ENCODE measurements at regions not wholly inside any gene's neighbourhood (a gene's known extent, or its start where the extent isn't known, plus 50 kb on each side); places are given as distances from the start of the nearest gene placed in this dataset.

DNA sequence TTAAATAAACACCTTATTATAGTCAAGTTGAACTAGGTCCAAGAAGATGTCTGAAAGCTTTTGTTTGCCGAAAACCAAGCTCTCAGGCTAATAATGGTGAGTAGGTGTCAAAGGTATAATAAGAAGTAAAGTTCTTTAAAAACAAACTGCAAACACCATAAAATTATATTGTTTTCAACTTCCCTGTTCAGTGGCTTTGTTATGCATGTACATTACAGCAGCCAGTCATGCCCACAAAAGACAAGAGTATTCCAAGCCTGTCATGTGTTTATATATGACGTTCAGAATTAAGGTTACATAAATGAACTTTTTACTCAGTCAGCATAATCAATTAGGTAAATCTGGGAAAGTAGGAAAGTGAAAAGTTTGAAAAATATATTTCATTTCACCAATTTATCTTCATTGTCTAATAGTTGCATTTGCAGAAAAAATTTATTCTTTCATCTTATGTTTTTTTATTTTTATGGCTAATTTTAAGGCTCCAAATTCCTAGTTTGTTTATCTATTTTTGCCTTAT is 928.7 kb upstream of the SOX9 start:
- dilution Hi-C loops (cut with HindIII; ENCODE audit: low sequenced_read_pairs, unreplicated experiment) = no loop called here
- no TSS peak for BruUV-seq (replicated peaks)
- Histone ChIP-seq H3K4me3 (ENCODE audit: insufficient read depth, low read depth, low read length) (no peak overlapping the region), H3K4me1 (ENCODE audit: control insufficient read depth, insufficient read depth, low read length) (peaks cover 7% of the 10 kb centered on the region), H3K14ac (replicated peaks; ENCODE audit: low read depth, low read length) (0 out of 2 replicates have a peak overlapping the region, but pooled peaks have one; percentile 4), H3K79me1 (ENCODE audit: low read depth in 1 of 2, low read length in 2 of 2) (no peaks in the 10 kb centered on the region), H2BK15ac (ENCODE audit: low read depth, low read length) (no peak overlapping the region), H3K4me2 (ENCODE audit: low read depth, low read length) (no peak overlapping the region), H2BK5ac (ENCODE audit: low read depth, low read length, poor library complexity, severe bottlenecking) (no peak overlapping the region), H3K23ac (ENCODE audit: low read depth, low read length) (no peak overlapping the region), H2BK120ac (ENCODE audit: low read depth, low read length) (no peak overlapping the region), H3K27me3 (ENCODE audit: control insufficient read depth, insufficient read depth, low read length) (no peaks in the 10 kb centered on the region), H4K5ac (ENCODE audit: low read depth, low read length) (no peak overlapping the region), H2AK9ac (replicated peaks; ENCODE audit: low read depth, low read length, poor library complexity) (no peak overlapping the region), H2BK20ac (ENCODE audit: low read depth, low read length) (peak overlapping the region; percentile 46; the same call in 1 of the 2 replicates), H3K9me3 (ENCODE audit: control insufficient read depth, insufficient read depth, low read length) (no peaks in the 10 kb centered on the region), H3K36me3 (ENCODE audit: control insufficient read depth, insufficient read depth, low read length) (no peaks in the 10 kb centered on the region), H3K56ac (ENCODE audit: extremely low read depth, insufficient read depth, low read length) (no peak overlapping the region), H3K27ac (ENCODE audit: insufficient read depth, low read length) (no peak overlapping the region), H4K8ac (ENCODE audit: low read depth in 2 of 2, low read length in 2 of 2) (no peak overlapping the region), H2AFZ (replicated peaks; ENCODE audit: low read length, poor library complexity) (no peak overlapping the region), H3K18ac (ENCODE audit: low read depth, low read length) (no peak overlapping the region), H3K4ac (ENCODE audit: low read depth, low read length) (peak overlapping the region; percentile 32; the same call in 1 of the 2 replicates), H3K9ac (ENCODE audit: low read depth, low read length) (no peak overlapping the region), H4K91ac (ENCODE audit: insufficient read depth, low read depth, low read length) (no peak overlapping the region), H2AK5ac (ENCODE audit: low read depth, low read length) (no peak overlapping the region), H4K20me1 (ENCODE audit: insufficient read depth, low read length) (no peaks in the 10 kb centered on the region), H3K9me1 (ENCODE audit: insufficient read depth, low read length) (peaks cover 4% of the 10 kb centered on the region)
- intact Hi-C loops (cut with micrococcal nuclease) = no loop called here
- ATAC-seq (ENCODE audit: low read depth) (no peak), DNase-seq (no peak)
- POLR2A ChIA-PET (ENCODE audit: unreplicated experiment) = no interaction called here
- no peak for TF ChIP-seq RCOR1 (IDR thresholded peaks at IDR 0.05; ENCODE audit: insufficient replicate concordance, low read length)
- TF ChIP-seq MAFK (IDR thresholded peaks at IDR 0.05; ENCODE audit: low read depth, low read length) = peak; percentile 87
- no peak for TF ChIP-seq BHLHE40 (IDR thresholded peaks at IDR 0.05; ENCODE audit: low read depth, low read length)
- no peak for TF ChIP-seq FOS (IDR thresholded peaks at IDR 0.05; ENCODE audit: low read depth, low read length)
- no peak for TF ChIP-seq NFE2L2 (IDR thresholded peaks at IDR 0.05; ENCODE audit: low read depth, low read length)
- TF ChIP-seq MAZ (IDR thresholded peaks at IDR 0.05; ENCODE audit: borderline replicate concordance, low read depth, low read length) = no peak
- CTCF ChIA-PET = no interaction called here
- in situ Hi-C loops (cut with MboI; ENCODE audit: low sequenced_read_pairs) = no loop called here
- WGBS, 2 experiments (ENCODE audit: extremely low coverage in 2 of 2, insufficient read length in 1 of 2) = no CpG with 5 or more reads among the region's 2 CpGs

All from IMR-90 (cell line).